Naive thymus-derived CD4-positive, alpha-beta T cell (primary cell): ENCODE measurements at regions not wholly inside any gene's neighbourhood (a gene's known extent, or its start where the extent isn't known, plus 50 kb on each side); places are given as distances from the start of the nearest gene placed in this dataset.

Experiments
- ATAC-seq: fragments of 150-1000 bp; cut with Tn5 transposase; 2 replicates; pipeline ENCODE4 v1.10.0; 2021; ENCODE audit warnings: mild to moderate bottlenecking, moderate library complexity
- CTCF ChIA-PET: fragments of 350-600 bp; sonication (Branson Sonifier 250); formaldehyde crosslinking; loops from one replicate; lab custom pipeline; 2021; ENCODE audit warnings: antibody characterized with exemption; lab: Charles Lee
- POLR2A ChIA-PET: fragments of 350-600 bp; sonication (Branson Sonifier 250); formaldehyde crosslinking; loops from one replicate; lab custom pipeline; 2021; ENCODE audit warnings: antibody characterized with exemption, inconsistent platforms; lab: Charles Lee
- DNase-seq, 9 donors: peaks; one replicate each; pipeline versions ENCODE4 v3.0.0 to v3.0.0-alpha.2; 2020 to 2022; ENCODE audit warnings: mixed read lengths in 1 of 9
- H3K27ac ChIP-seq: one replicate; pipeline ENCODE4 v1.7.0; 2013; ENCODE audit warnings: mild to moderate bottlenecking, low read depth, low read length, moderate library complexity
- H3K27me3 ChIP-seq, 2 donors: one replicate each; pipeline ENCODE4 v1.7.0; 2013; ENCODE audit warnings: low read length in 2 of 2, mild to moderate bottlenecking in 2 of 2, moderate library complexity in 2 of 2; ENCODE audit not compliant: control insufficient read depth in 2 of 2, insufficient read depth in 2 of 2
- H3K36me3 ChIP-seq, 3 experiments: 1 replicate in 2 of 3; 2 replicates in 1 of 3; pipeline ENCODE4 v1.7.0; 2013; ENCODE audit warnings: low read length in 3 of 3, mild to moderate bottlenecking in 3 of 3, moderate library complexity in 1 of 3; ENCODE audit not compliant: insufficient read depth in 3 of 3, control insufficient read depth in 2 of 3
- H3K4me1 ChIP-seq, 2 donors: one replicate each; pipeline ENCODE4 v1.7.0; 2013; ENCODE audit warnings: low read length in 2 of 2, mild to moderate bottlenecking in 2 of 2, moderate library complexity in 1 of 2; ENCODE audit not compliant: control insufficient read depth in 2 of 2, insufficient read depth in 2 of 2
- H3K4me3 ChIP-seq: 2 replicates; pipeline ENCODE4 v1.7.0; 2013; ENCODE audit warnings: mild to moderate bottlenecking, low read length
- H3K9me3 ChIP-seq, 3 experiments: 1 replicate in 2 of 3; 2 replicates in 1 of 3; pipeline ENCODE4 v1.7.0; 2013; ENCODE audit warnings: low read length in 3 of 3; ENCODE audit not compliant: control insufficient read depth in 2 of 3
- H3K27ac Mint-ChIP-seq, 9 donors: one replicate each; pipeline ENCODE4 v1.8.0; 2020 to 2022; ENCODE audit warnings: mixed read lengths in 9 of 9, mild to moderate bottlenecking in 8 of 9, moderate library complexity in 5 of 9, inconsistent platforms in 2 of 9
- H3K27me3 Mint-ChIP-seq, 5 donors: one replicate each; pipeline ENCODE4 v1.8.0; 2021 to 2022; ENCODE audit warnings: mixed read lengths in 5 of 5, mild to moderate bottlenecking in 1 of 5
- H3K36me3 Mint-ChIP-seq, 5 donors: one replicate each; pipeline ENCODE4 v1.8.0; 2020 to 2022; ENCODE audit warnings: mixed read lengths in 5 of 5, mild to moderate bottlenecking in 3 of 5, inconsistent platforms in 1 of 5
- H3K4me1 Mint-ChIP-seq, 7 donors: one replicate each; pipeline ENCODE4 v1.8.0; 2020 to 2022; ENCODE audit warnings: mixed read lengths in 7 of 7, mild to moderate bottlenecking in 3 of 7, inconsistent platforms in 1 of 7
- H3K4me3 Mint-ChIP-seq, 10 donors: one replicate each; pipeline ENCODE4 v1.8.0; 2020 to 2022; ENCODE audit warnings: mild to moderate bottlenecking in 10 of 10, mixed read lengths in 10 of 10, moderate library complexity in 6 of 10, inconsistent platforms in 2 of 10
- H3K9me3 Mint-ChIP-seq, 11 donors: one replicate each; pipeline ENCODE4 v1.8.0; 2020 to 2022; ENCODE audit warnings: mixed read lengths in 11 of 11, mild to moderate bottlenecking in 4 of 11, inconsistent platforms in 1 of 11, moderate library complexity in 1 of 11
- intact Hi-C, 2 donors: fragments of 100-400 bp; cut with micrococcal nuclease; formaldehyde crosslinking; loops; one replicate each; pipeline ENCODE4 v1.15.1; 2023

DNA sequence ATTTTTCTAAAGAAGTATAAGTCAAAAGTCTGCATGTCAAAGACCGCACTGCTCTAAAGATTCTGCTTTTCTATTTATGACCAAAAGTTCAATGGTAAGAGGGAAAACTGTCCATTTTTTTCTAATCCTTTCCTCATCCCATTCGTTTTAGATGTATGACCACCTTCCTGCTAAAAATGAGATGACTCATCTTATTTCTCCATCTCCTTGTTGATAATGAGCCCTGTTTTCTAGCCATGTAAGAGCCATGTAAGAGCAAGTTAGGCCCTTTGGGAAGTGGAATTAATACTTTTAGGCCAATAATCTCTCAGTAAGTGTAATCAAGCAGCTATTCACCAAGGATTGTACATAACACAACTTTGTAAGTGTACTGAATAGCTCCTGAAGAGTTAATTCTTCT is 475.6 kb upstream of the B3GALT2 start:
- Mint-ChIP-seq H3K27me3 (no peaks in the 10 kb centered on the region), H3K9me3 (peaks cover 0 to 11% (median 0%) of the 10 kb centered on the region in 11 donors), H3K4me3 (no peak overlapping the region), H3K27ac (no peak overlapping the region), H3K36me3 (peaks cover 0 to 15% (median 0%) of the 10 kb centered on the region in 5 donors), H3K4me1 (peaks cover 0 to 3% (median 0%) of the 10 kb centered on the region in 7 donors)
- Histone ChIP-seq H3K27ac (no peak overlapping the region), H3K4me3 (no peak overlapping the region), H3K27me3 (no peaks in the 10 kb centered on the region), H3K9me3 (no peaks in the 10 kb centered on the region), H3K36me3 (no peaks in the 10 kb centered on the region), H3K4me1 (no peaks in the 10 kb centered on the region)
- ChIA-PET CTCF (no interaction called here), POLR2A (interaction anchor here (0.6 kb wide), 1 partner anchor 627 kb away, joined by 3 read pairs; no protein-coding TSS in a partner anchor)
- no peak for ATAC-seq
- DNase-seq = no peak
- intact Hi-C loops = no loop called here

DNA sequence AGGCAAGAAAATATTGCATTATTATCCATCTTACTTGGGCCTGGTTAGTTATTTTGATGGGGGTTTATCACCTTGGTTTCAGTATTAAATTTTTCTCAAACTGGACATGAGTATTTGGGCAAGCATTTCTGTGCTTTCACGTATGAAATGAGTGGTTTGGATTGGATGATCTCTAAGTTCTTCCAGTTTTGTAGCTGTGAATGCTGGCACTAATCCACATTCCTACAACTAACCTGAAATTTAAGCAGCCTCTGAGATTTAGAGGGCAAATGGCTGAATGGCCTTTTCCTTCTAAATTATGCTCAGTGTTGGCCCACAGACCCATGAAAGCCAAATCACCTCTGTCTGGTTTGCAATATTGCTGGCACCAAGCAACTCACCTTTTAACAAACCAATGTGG is 475.0 kb upstream of the B3GALT2 start:
- Histone ChIP-seq H3K27me3 (no peaks in the 10 kb centered on the region), H3K4me3 (no peak overlapping the region), H3K27ac (no peak overlapping the region), H3K9me3 (no peaks in the 10 kb centered on the region), H3K4me1 (no peaks in the 10 kb centered on the region), H3K36me3 (no peaks in the 10 kb centered on the region)
- ChIA-PET CTCF (no interaction called here), POLR2A (no interaction called here)
- DNase-seq = no peak
- Mint-ChIP-seq H3K27me3 (no peaks in the 10 kb centered on the region), H3K9me3 (peaks cover 0 to 8% (median 0%) of the 10 kb centered on the region in 11 donors), H3K4me1 (peaks cover 0 to 3% (median 0%) of the 10 kb centered on the region in 7 donors), H3K27ac (no peak overlapping the region), H3K36me3 (peaks cover 0 to 10% (median 0%) of the 10 kb centered on the region in 5 donors), H3K4me3 (no peak overlapping the region)
- ATAC-seq = no peak
- intact Hi-C loops = no loop called here

GRCh38 chr1:193660428-193660827 is 474.0 kb upstream of the B3GALT2 start:
- Histone ChIP-seq H3K27me3 (no peaks in the 10 kb centered on the region), H3K9me3 (no peaks in the 10 kb centered on the region), H3K36me3 (no peaks in the 10 kb centered on the region), H3K27ac (no peak overlapping the region), H3K4me3 (no peak overlapping the region), H3K4me1 (no peaks in the 10 kb centered on the region)
- peaks cover 0 to 12% (median 0%) of the 10 kb centered on the region in 5 donors for H3K36me3 Mint-ChIP-seq
- H3K27me3 Mint-ChIP-seq = no peaks in the 10 kb centered on the region
- intact Hi-C loops = no loop called here
- ChIA-PET CTCF (no interaction called here), POLR2A (no interaction called here)
- H3K27ac Mint-ChIP-seq = no peak overlapping the region
- H3K4me1 Mint-ChIP-seq = peaks cover 0 to 9% (median 0%) of the 10 kb centered on the region in 7 donors
- ATAC-seq (no peak), DNase-seq (no peak)
- H3K4me3 Mint-ChIP-seq = no peak overlapping the region
- H3K9me3 Mint-ChIP-seq = peaks cover 0 to 13% (median 0%) of the 10 kb centered on the region in 11 donors

DNA sequence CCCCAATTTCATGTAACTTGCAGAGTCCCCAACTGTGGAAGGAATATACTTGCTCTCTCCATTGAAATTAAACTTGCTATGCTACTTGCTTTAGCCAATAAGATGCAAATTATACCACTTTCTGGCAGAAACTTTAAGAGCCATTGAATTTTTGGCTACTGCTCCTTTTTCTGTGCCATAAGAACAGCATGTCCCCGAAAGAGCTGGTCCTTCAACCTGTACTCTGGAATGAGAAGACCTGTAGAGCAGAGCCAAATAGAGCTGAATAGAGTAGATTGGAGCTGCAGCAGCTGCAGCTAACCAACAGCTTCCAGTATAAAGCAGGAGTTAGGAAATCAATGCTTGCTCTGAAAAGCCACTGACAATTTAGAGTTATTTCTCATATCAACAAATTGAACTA is 472.3 kb upstream of the B3GALT2 start:
- Mint-ChIP-seq H3K4me1 (peaks cover 0 to 12% (median 0%) of the 10 kb centered on the region in 7 donors), H3K27me3 (no peaks in the 10 kb centered on the region), H3K27ac (no peak overlapping the region), H3K9me3 (peaks cover 5 to 27% (median 12%) of the 10 kb centered on the region in 11 donors), H3K36me3 (peaks cover 5 to 27% (median 9%) of the 10 kb centered on the region in 5 donors), H3K4me3 (no peak overlapping the region)
- ChIA-PET POLR2A (no interaction called here), CTCF (no interaction called here)
- H3K27ac ChIP-seq = no peak overlapping the region
- no peaks in the 10 kb centered on the region for H3K36me3 ChIP-seq
- no peak overlapping the region for H3K4me3 ChIP-seq
- peaks cover 0 to 8% (median 0%) of the 10 kb centered on the region in 3 experiments for H3K9me3 ChIP-seq
- intact Hi-C loops = no loop called here
- no peaks in the 10 kb centered on the region for H3K27me3 ChIP-seq
- no peak for ATAC-seq
- DNase-seq = no peak
- H3K4me1 ChIP-seq = no peaks in the 10 kb centered on the region

- intact Hi-C loops = no loop called here
- no peak overlapping the region for H3K27ac Mint-ChIP-seq
Measured at GRCh38 chr1:193658081-193658480, 471.7 kb upstream of the B3GALT2 start.

DNA sequence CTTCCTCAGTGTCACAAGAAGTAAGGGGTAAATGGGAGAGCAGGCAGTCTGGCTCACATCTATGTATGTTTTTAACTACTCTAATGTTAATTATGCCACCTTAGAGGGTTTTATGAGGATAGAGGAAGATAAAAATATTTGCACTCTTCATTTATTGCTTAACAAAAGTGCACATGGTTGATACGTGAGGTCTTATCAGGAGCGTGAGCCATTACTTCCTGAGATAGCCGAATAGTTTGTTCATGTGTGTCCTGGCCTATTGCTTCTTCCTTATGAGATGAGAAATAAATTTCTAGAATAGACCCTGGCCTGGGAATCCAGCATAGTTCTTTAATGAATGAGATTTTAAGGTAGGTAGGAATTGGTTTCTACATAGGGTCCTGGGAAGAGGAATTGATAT is 471.1 kb upstream of the B3GALT2 start:
- no peaks in the 10 kb centered on the region for H3K27me3 ChIP-seq
- no peak overlapping the region for H3K27ac ChIP-seq
- peaks cover 0 to 9% (median 0%) of the 10 kb centered on the region in 7 donors for H3K4me1 Mint-ChIP-seq
- no peak for DNase-seq
- H3K4me1 ChIP-seq = no peaks in the 10 kb centered on the region
- H3K36me3 Mint-ChIP-seq = peaks cover 5 to 23% (median 10%) of the 10 kb centered on the region in 5 donors
- no peaks in the 10 kb centered on the region for H3K27me3 Mint-ChIP-seq
- peaks cover 5 to 26% (median 14%) of the 10 kb centered on the region in 11 donors for H3K9me3 Mint-ChIP-seq
- intact Hi-C loops = no loop called here
- H3K36me3 ChIP-seq = no peaks in the 10 kb centered on the region
- no peak for ATAC-seq
- peaks cover 0 to 8% (median 0%) of the 10 kb centered on the region in 3 experiments for H3K9me3 ChIP-seq
- ChIA-PET CTCF (no interaction called here), POLR2A (no interaction called here)
- H3K27ac Mint-ChIP-seq = no peak overlapping the region
- H3K4me3 ChIP-seq = no peak overlapping the region
- H3K4me3 Mint-ChIP-seq = no peak overlapping the region

More at GRCh38 chr1:193658081-193658480, 471.7 kb upstream of the B3GALT2 start:
- no peak overlapping the region for H3K27ac ChIP-seq
- H3K27me3 ChIP-seq = no peaks in the 10 kb centered on the region
- Mint-ChIP-seq H3K27me3 (no peaks in the 10 kb centered on the region), H3K9me3 (peaks cover 5 to 26% (median 14%) of the 10 kb centered on the region in 11 donors), H3K4me3 (no peak overlapping the region), H3K4me1 (peaks cover 0 to 11% (median 0%) of the 10 kb centered on the region in 7 donors), H3K36me3 (peaks cover 5 to 26% (median 10%) of the 10 kb centered on the region in 5 donors)
- H3K36me3 ChIP-seq = no peaks in the 10 kb centered on the region
- ChIA-PET CTCF (no interaction called here), POLR2A (no interaction called here)
- H3K4me3 ChIP-seq = no peak overlapping the region
- no peaks in the 10 kb centered on the region for H3K4me1 ChIP-seq
- H3K9me3 ChIP-seq = peaks cover 0 to 8% (median 0%) of the 10 kb centered on the region in 3 experiments
- ATAC-seq = no peak
- DNase-seq = no peak

GRCh38 chr1:193656841-193657240 is 470.4 kb upstream of the B3GALT2 start:
- Histone ChIP-seq H3K9me3 (peaks cover 0 to 8% (median 0%) of the 10 kb centered on the region in 3 experiments), H3K36me3 (no peaks in the 10 kb centered on the region), H3K4me3 (no peak overlapping the region), H3K27me3 (no peaks in the 10 kb centered on the region), H3K27ac (no peak overlapping the region), H3K4me1 (no peaks in the 10 kb centered on the region)
- H3K27me3 Mint-ChIP-seq = no peaks in the 10 kb centered on the region
- H3K27ac Mint-ChIP-seq = no peak overlapping the region
- peaks cover 0 to 9% (median 0%) of the 10 kb centered on the region in 7 donors for H3K4me1 Mint-ChIP-seq
- DNase-seq = no peak
- ChIA-PET CTCF (no interaction called here), POLR2A (no interaction called here)
- ATAC-seq = no peak
- intact Hi-C loops = no loop called here
- no peak overlapping the region for H3K4me3 Mint-ChIP-seq
- H3K36me3 Mint-ChIP-seq = peaks cover 8 to 23% (median 13%) of the 10 kb centered on the region in 5 donors
- H3K9me3 Mint-ChIP-seq = peaks cover 5 to 26% (median 14%) of the 10 kb centered on the region in 11 donors
